SU-DHL-6 (cell line): ENCODE measurements at regions not wholly inside any gene's neighbourhood (a gene's known extent, or its start where the extent isn't known, plus 50 kb on each side); places are given as distances from the start of the nearest gene placed in this dataset.

Source experiments
- H2AFZ ChIP-seq: fragments of 200-600 bp; sonication (generic); 2 replicates; pipeline ENCODE4 v1.6.1; 2014; ENCODE audit warnings: low read depth, mild to moderate bottlenecking, moderate library complexity, mixed read lengths, antibody characterized with exemption, low read length; ENCODE audit not compliant: severe bottlenecking
- H3F3A ChIP-seq: fragments of 200-600 bp; shearing (Covaris generic); 2 replicates; pipeline ENCODE4 v1.6.0; 2016; ENCODE audit warnings: antibody characterized with exemption, mild to moderate bottlenecking; ENCODE audit not compliant: insufficient read depth
- H3K27ac ChIP-seq: fragments of 200-600 bp; sonication (generic); 2 replicates; pipeline ENCODE4 v1.5.1; 2016; ENCODE audit warnings: low read depth, mild to moderate bottlenecking, low read length, moderate library complexity, mixed read lengths
- H3K27me3 ChIP-seq: fragments of 200-600 bp; sonication (generic), shearing (Covaris generic); 2 replicates; pipeline ENCODE4 v1.6.0; 2014; ENCODE audit warnings: mild to moderate bottlenecking, low read length
- H3K36me3 ChIP-seq: fragments of 200-600 bp; sonication (generic); 2 replicates; pipeline ENCODE4 v1.6.1; 2014; ENCODE audit warnings: mild to moderate bottlenecking, low read length, mixed read lengths
- H3K4me2 ChIP-seq: fragments of 300-600, 200-600 bp; shearing (Covaris generic), sonication (generic); 2 replicates; pipeline ENCODE4 v1.6.0; 2014; ENCODE audit warnings: low read length, low read depth, mild to moderate bottlenecking; ENCODE audit not compliant: poor library complexity, severe bottlenecking
- H3K4me3 ChIP-seq: fragments of 200-600 bp; sonication (generic); 2 replicates; pipeline ENCODE4 v1.5.1; 2014; ENCODE audit warnings: antibody characterized with exemption, low read length, mild to moderate bottlenecking, mixed read lengths; ENCODE audit not compliant: insufficient read depth, poor library complexity, severe bottlenecking
- H3K79me2 ChIP-seq: fragments of 200-600 bp; sonication (generic); 2 replicates; pipeline ENCODE4 v1.6.1; 2014; ENCODE audit warnings: mild to moderate bottlenecking, low read length, moderate library complexity; ENCODE audit not compliant: insufficient read depth
- H3K9ac ChIP-seq: fragments of 200-600 bp; sonication (generic); 2 replicates; pipeline ENCODE4 v1.7.0; 2014; ENCODE audit warnings: mild to moderate bottlenecking, low read length
- H3K9me2 ChIP-seq: fragments of 200-600 bp; sonication (generic); replicated peaks from 2 replicates; pipeline ENCODE4 v1.6.1; 2014; ENCODE audit warnings: low read length; ENCODE audit not compliant: insufficient read depth
- H3K9me3 ChIP-seq: fragments of 200-600 bp; sonication (generic); 2 replicates; pipeline ENCODE4 v1.6.1; 2014; ENCODE audit warnings: low read length, mixed read lengths; ENCODE audit not compliant: insufficient read depth
- H4K20me1 ChIP-seq: fragments of 200-600 bp; sonication (generic); 2 replicates; pipeline ENCODE4 v1.6.1; 2014; ENCODE audit warnings: low read depth, mild to moderate bottlenecking, antibody characterized with exemption, low read length, moderate library complexity, mixed read lengths
- CTCF ChIP-seq: fragments of 200-600 bp; sonication (generic); IDR thresholded peaks from one replicate; pipeline ENCODE4 v1.5.1; 2017; ENCODE audit warnings: antibody characterized with exemption, mild to moderate bottlenecking, low read length, moderate library complexity; ENCODE audit not compliant: insufficient read depth, poor library complexity, severe bottlenecking
- EZH2phosphoT487 ChIP-seq: fragments of 200-600 bp; sonication (generic), shearing (Covaris generic); conservative IDR thresholded peaks from 2 replicates; pipeline ENCODE4 v1.6.1; 2018; ENCODE audit warnings: mild to moderate bottlenecking, antibody characterized with exemption, low read length, moderate library complexity, mixed read lengths

- H3K27ac ChIP-seq: no peak overlapping the region
- no peak overlapping the region for H3K4me2 ChIP-seq
Measured at GRCh38 chr16:66152181-66152580, 214.3 kb upstream of the CDH5 start.

GRCh38 chr16:66150698-66151482 is 215.6 kb upstream of the CDH5 start:
- Histone ChIP-seq H4K20me1 (no peaks in the 10 kb centered on the region), H3K4me3 (no peak overlapping the region), H3K9ac (no peak overlapping the region), H2AFZ (no peak overlapping the region), H3F3A (no peaks in the 10 kb centered on the region), H3K9me3 (no peaks in the 10 kb centered on the region), H3K27ac (no peak overlapping the region), H3K36me3 (no peaks in the 10 kb centered on the region), H3K79me2 (no peaks in the 10 kb centered on the region), H3K27me3 (no peaks in the 10 kb centered on the region), H3K4me2 (no peak overlapping the region), H3K9me2 (no peaks in the 10 kb centered on the region)
- TF ChIP-seq CTCF (no peak), EZH2phosphoT487 (no peak)

More at GRCh38 chr16:66152181-66152580, 214.3 kb upstream of the CDH5 start:
- Histone ChIP-seq H3K36me3 (no peaks in the 10 kb centered on the region), H2AFZ (no peak overlapping the region), H3F3A (no peaks in the 10 kb centered on the region), H3K9me2 (no peaks in the 10 kb centered on the region), H3K9me3 (no peaks in the 10 kb centered on the region), H3K27me3 (no peaks in the 10 kb centered on the region), H3K79me2 (no peaks in the 10 kb centered on the region), H3K9ac (no peak overlapping the region), H3K4me3 (no peak overlapping the region), H4K20me1 (no peaks in the 10 kb centered on the region)
- TF ChIP-seq CTCF (no peak), EZH2phosphoT487 (no peak)

GRCh38 chr16:66147291-66147690 is 219.2 kb upstream of the CDH5 start:
- H3K9ac ChIP-seq: no peak overlapping the region
- no peak overlapping the region for H2AFZ ChIP-seq
- no peaks in the 10 kb centered on the region for H3K9me3 ChIP-seq
- H3F3A ChIP-seq: no peaks in the 10 kb centered on the region
- no peaks in the 10 kb centered on the region for H3K27me3 ChIP-seq
- no peak overlapping the region for H3K4me3 ChIP-seq
- TF ChIP-seq EZH2phosphoT487 (no peak), CTCF (no peak)
- no peaks in the 10 kb centered on the region for H3K36me3 ChIP-seq
- no peaks in the 10 kb centered on the region for H4K20me1 ChIP-seq
- no peaks in the 10 kb centered on the region for H3K79me2 ChIP-seq
- no peak overlapping the region for H3K4me2 ChIP-seq
- no peaks in the 10 kb centered on the region for H3K9me2 ChIP-seq
- no peak overlapping the region for H3K27ac ChIP-seq
